A549 (cell line): ENCODE measurements at regions not wholly inside any gene's neighbourhood (a gene's known extent, or its start where the extent isn't known, plus 50 kb on each side); places are given as distances from the start of the nearest gene placed in this dataset.

Experiments used
- ATAC-seq, 2 experiments: fragments of 200-7000 bp in 1 of 2; fragments of >200 bp in 1 of 2; cut with Nextera tagmentation in 1 of 2; cut with Tn5 transposase in 1 of 2; 3 replicates each; pipeline versions ENCODE4 v1.8.0 to v1.9.1; 2018 to 2020; ENCODE audit warnings: mild to moderate bottlenecking in 1 of 2, moderate library complexity in 1 of 2
- CTCF ChIA-PET: fragments of 300-600 bp; sonication (Branson Sonifier 250); formaldehyde crosslinking; extraction: SDS; loops from one replicate; lab custom pipeline; 2021; ENCODE audit warnings: antibody characterized with exemption, inconsistent platforms; lab: Yijun Ruan, JAX
- POLR2A ChIA-PET: fragments of 350-600 bp; formaldehyde crosslinking; extraction: SDS; loops from one replicate; lab custom pipeline; 2021; ENCODE audit warnings: antibody characterized with exemption, inconsistent platforms; lab: Yijun Ruan, JAX
- DNase-seq, 2 experiments: peaks; one replicate each; pipeline versions ENCODE4 v3.0.0 to v3.0.0-alpha.2; 2011 to 2016; ENCODE audit warnings: low read depth in 1 of 2, low spot score in 1 of 2
- FAIRE-seq: peaks from 2 replicates; lab custom pipeline; 2011; peaks lifted over from hg19 to GRCh38; lab: Jason Lieb, UNC
- H3K27ac ChIP-seq, 2 experiments: fragments of >200 bp; sonication (Bioruptor Twin); formaldehyde crosslinking; 3 replicates each; pipeline ENCODE4 v1.5.1; 2016 to 2017
- H3K4me1 ChIP-seq: fragments of >200 bp; sonication (Bioruptor Twin); formaldehyde crosslinking; 3 replicates; pipeline ENCODE4 v1.6.1; 2016
- H3K4me2 ChIP-seq: fragments of >200 bp; sonication (Bioruptor Twin); formaldehyde crosslinking; 3 replicates; pipeline ENCODE4 v1.6.1; 2016
- H3K4me3 ChIP-seq: fragments of >200 bp; sonication (Bioruptor Twin); formaldehyde crosslinking; 3 replicates; pipeline ENCODE4 v1.5.1; 2016
- H3K9me3 ChIP-seq: fragments of >200 bp; sonication (Bioruptor Twin); formaldehyde crosslinking; 3 replicates; pipeline ENCODE4 v1.6.1; 2016
- BHLHE40 ChIP-seq: IDR thresholded peaks from 2 replicates; pipeline ENCODE4 v1.6.1; 2012; ENCODE audit warnings: low read depth, low read length, inconsistent platforms
- CBX2 ChIP-seq: fragments of 200-600 bp; sonication (generic); IDR thresholded peaks from 2 replicates; pipeline ENCODE4 v1.6.1; 2016; ENCODE audit warnings: low read depth, mild to moderate bottlenecking, borderline replicate concordance
- CEBPB ChIP-seq, 2 experiments: fragments of >200 bp in 1 of 2; sonication (Bioruptor Twin) in 1 of 2; formaldehyde crosslinking in 1 of 2; IDR thresholded peaks; 2 replicates each; pipeline ENCODE4 v1.6.1; 2012 to 2016
- CHD4 ChIP-seq: fragments of 200-600 bp; sonication (generic); IDR thresholded peaks from 2 replicates; pipeline ENCODE4 v1.6.1; 2016; ENCODE audit warnings: antibody characterized with exemption, mild to moderate bottlenecking, borderline replicate concordance
- EHF ChIP-seq: fragments of 250-450 bp; sonication (Bioruptor Pico); IDR thresholded peaks from 2 replicates; pipeline ENCODE4 v1.5.0; 2020; ENCODE audit warnings: mild to moderate bottlenecking
- FOSL2 ChIP-seq, 2 experiments: fragments of 450-650 bp in 1 of 2; fragments of >200 bp in 1 of 2; sonication (Bioruptor Twin) in 1 of 2; formaldehyde crosslinking; IDR thresholded peaks; 2 replicates each; pipeline versions ENCODE4 v1.5.0 to v1.6.1; 2016 to 2020; ENCODE audit warnings: mild to moderate bottlenecking in 1 of 2, moderate library complexity in 1 of 2
- HOXB13 ChIP-seq: fragments of 250-450 bp; sonication (Bioruptor Pico); IDR thresholded peaks from 2 replicates; pipeline ENCODE4 v1.5.0; 2020; ENCODE audit warnings: low read depth, mild to moderate bottlenecking, moderate library complexity
- HOXB5 ChIP-seq: fragments of 250-450 bp; sonication (Bioruptor Pico); IDR thresholded peaks from 2 replicates; pipeline ENCODE4 v1.5.0; 2020; ENCODE audit warnings: mild to moderate bottlenecking, moderate library complexity
- JUN ChIP-seq, 2 experiments: fragments of >200 bp; sonication (Bioruptor Twin); formaldehyde crosslinking; IDR thresholded peaks; 2 replicates in 1 of 2; 3 replicates in 1 of 2; pipeline ENCODE4 v1.6.1; 2016 to 2017
- KDM5A ChIP-seq: fragments of 200-600 bp; sonication (generic); IDR thresholded peaks from 2 replicates; pipeline ENCODE4 v1.6.1; 2016; ENCODE audit warnings: antibody characterized with exemption, mild to moderate bottlenecking
- MAZ ChIP-seq: fragments of 150-350 bp; IDR thresholded peaks from 2 replicates; pipeline ENCODE4 v1.6.1; 2014; ENCODE audit warnings: antibody characterized with exemption, low read depth, low read length, borderline replicate concordance
- MYC ChIP-seq: IDR thresholded peaks from 2 replicates; pipeline ENCODE4 v1.6.1; 2012; ENCODE audit warnings: mild to moderate bottlenecking, inconsistent platforms, low read length, improper control_type of control experiment, borderline replicate concordance
- NPAS2 ChIP-seq: fragments of 250-450 bp; sonication (Bioruptor Pico); IDR thresholded peaks from 2 replicates; pipeline ENCODE4 v1.8.0; 2022; ENCODE audit warnings: mild to moderate bottlenecking, moderate library complexity, borderline replicate concordance
- NR3C1 ChIP-seq: fragments of >200 bp; sonication (Bioruptor Twin); formaldehyde crosslinking; IDR thresholded peaks from 3 replicates; pipeline ENCODE4 v1.6.1; 2017
- PHF8 ChIP-seq: fragments of 200-600 bp; sonication (generic); IDR thresholded peaks from 2 replicates; pipeline ENCODE4 v1.6.1; 2016; ENCODE audit warnings: low read depth, mild to moderate bottlenecking, antibody characterized with exemption, moderate library complexity, borderline replicate concordance
- POLR2A ChIP-seq: IDR thresholded peaks from 2 replicates; pipeline ENCODE4 v1.6.1; 2012; ENCODE audit warnings: mild to moderate bottlenecking, low read length
- POLR2AphosphoS2 ChIP-seq: conservative IDR thresholded peaks from 2 replicates; pipeline ENCODE4 v1.6.1; 2012; ENCODE audit warnings: low read length, improper control_type of control experiment, inconsistent platforms
- RARB ChIP-seq: fragments of 250-450 bp; sonication (Bioruptor Pico); IDR thresholded peaks from 2 replicates; pipeline ENCODE4 v1.8.0; 2021; ENCODE audit warnings: mild to moderate bottlenecking, moderate library complexity
- RCOR1 ChIP-seq: fragments of 150-350 bp; IDR thresholded peaks from 2 replicates; pipeline ENCODE4 v1.6.1; 2014; ENCODE audit warnings: antibody characterized with exemption, low read length, low read depth
- RNF2 ChIP-seq: fragments of 200-600 bp; sonication (generic); IDR thresholded peaks from 2 replicates; pipeline ENCODE4 v1.6.1; 2016; ENCODE audit warnings: low read depth, mild to moderate bottlenecking, antibody characterized with exemption, moderate library complexity, borderline replicate concordance
- TFCP2L1 ChIP-seq: fragments of 250-450 bp; sonication (Bioruptor Pico); IDR thresholded peaks from 2 replicates; pipeline ENCODE4 v1.5.0; 2021; ENCODE audit warnings: mild to moderate bottlenecking
- TP53 ChIP-seq: fragments of 250-450 bp; sonication (Bioruptor Pico); IDR thresholded peaks from 2 replicates; pipeline ENCODE4 v1.5.0; 2021; ENCODE audit warnings: mild to moderate bottlenecking, moderate library complexity
- ZC3H11A ChIP-seq: fragments of 450-650 bp; IDR thresholded peaks from 2 replicates; pipeline ENCODE4 v1.6.1; 2014; ENCODE audit warnings: antibody characterized with exemption, mild to moderate bottlenecking
- WGBS: methylation state at CpG from one replicate; pipeline ENCODE4 v1.1.6; 2017; ENCODE audit errors: missing lambda C conversion rate; 5-methylcytosine and 5-hydroxymethylcytosine counted together
- TF ChIP-seq, protein P1 (sequence below): fragments of 150-350 bp; IDR thresholded peaks from 2 replicates; pipeline ENCODE4 v1.6.1; 2014; ENCODE audit warnings: low read depth, mild to moderate bottlenecking, low read length
- TF ChIP-seq, protein P2 (sequence below): fragments of 450-650 bp; IDR thresholded peaks from 2 replicates; pipeline ENCODE4 v1.6.1; 2014; ENCODE audit warnings: antibody characterized with exemption
- TF ChIP-seq, protein P3 (sequence below): IDR thresholded peaks from 2 replicates; pipeline ENCODE4 v1.6.1; 2012

DNA sequence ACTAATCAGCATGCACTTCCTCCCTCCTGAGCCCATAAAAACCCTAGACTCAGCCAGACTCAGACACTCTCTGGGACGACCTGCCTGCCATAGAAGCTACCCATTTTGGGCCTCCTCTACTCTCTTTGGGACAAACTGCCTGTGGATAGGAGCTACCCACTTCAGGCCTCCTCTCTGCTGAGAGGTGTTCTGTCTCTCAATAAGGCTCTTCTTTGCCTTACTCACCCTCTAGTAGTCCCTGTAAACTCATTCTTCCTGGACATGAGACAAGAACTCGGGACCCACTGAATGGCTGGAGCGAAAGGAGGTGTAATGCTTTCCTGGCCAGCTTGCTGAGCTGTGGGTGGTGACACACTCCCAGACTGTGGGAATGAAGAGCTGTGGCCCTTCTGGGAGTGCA is 424.8 kb upstream of the FZD8 start:
- ATAC-seq = no peak
- Histone ChIP-seq H3K4me3 (no peak overlapping the region), H3K4me2 (no peak overlapping the region), H3K9me3 (peaks cover 7% of the 10 kb centered on the region; the same call in 1 of the 3 replicates), H3K4me1 (no peaks in the 10 kb centered on the region), H3K27ac (no peak overlapping the region)
- 64% methylated on average over 3 of the region's 3 CpGs for WGBS
- POLR2A ChIA-PET = no interaction called here
- TF ChIP-seq MAZ = no peak
- TF ChIP-seq, protein P1, sequence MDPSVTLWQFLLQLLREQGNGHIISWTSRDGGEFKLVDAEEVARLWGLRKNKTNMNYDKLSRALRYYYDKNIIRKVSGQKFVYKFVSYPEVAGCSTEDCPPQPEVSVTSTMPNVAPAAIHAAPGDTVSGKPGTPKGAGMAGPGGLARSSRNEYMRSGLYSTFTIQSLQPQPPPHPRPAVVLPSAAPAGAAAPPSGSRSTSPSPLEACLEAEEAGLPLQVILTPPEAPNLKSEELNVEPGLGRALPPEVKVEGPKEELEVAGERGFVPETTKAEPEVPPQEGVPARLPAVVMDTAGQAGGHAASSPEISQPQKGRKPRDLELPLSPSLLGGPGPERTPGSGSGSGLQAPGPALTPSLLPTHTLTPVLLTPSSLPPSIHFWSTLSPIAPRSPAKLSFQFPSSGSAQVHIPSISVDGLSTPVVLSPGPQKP = no peak
- no peak for TF ChIP-seq TFCP2L1 (CRISPR knock-in tag)
- TF ChIP-seq RNF2 = no peak
- no peak for TF ChIP-seq TP53 (CRISPR knock-in tag)
- TF ChIP-seq CBX2 = no peak
- no peak for TF ChIP-seq POLR2AphosphoS2
- TF ChIP-seq RCOR1 = no peak
- TF ChIP-seq, protein P2, sequence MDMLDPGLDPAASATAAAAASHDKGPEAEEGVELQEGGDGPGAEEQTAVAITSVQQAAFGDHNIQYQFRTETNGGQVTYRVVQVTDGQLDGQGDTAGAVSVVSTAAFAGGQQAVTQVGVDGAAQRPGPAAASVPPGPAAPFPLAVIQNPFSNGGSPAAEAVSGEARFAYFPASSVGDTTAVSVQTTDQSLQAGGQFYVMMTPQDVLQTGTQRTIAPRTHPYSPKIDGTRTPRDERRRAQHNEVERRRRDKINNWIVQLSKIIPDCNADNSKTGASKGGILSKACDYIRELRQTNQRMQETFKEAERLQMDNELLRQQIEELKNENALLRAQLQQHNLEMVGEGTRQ = no peak
- no peak for TF ChIP-seq CHD4
- TF ChIP-seq NPAS2 (CRISPR knock-in tag) = no peak
- TF ChIP-seq PHF8 = no peak
- TF ChIP-seq POLR2A = no peak
- no peak for TF ChIP-seq HOXB5
- TF ChIP-seq, protein P3, sequence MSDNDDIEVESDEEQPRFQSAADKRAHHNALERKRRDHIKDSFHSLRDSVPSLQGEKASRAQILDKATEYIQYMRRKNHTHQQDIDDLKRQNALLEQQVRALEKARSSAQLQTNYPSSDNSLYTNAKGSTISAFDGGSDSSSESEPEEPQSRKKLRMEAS = no peak
- no peak for TF ChIP-seq JUN (IDR thresholded peaks at IDR 0.05)
- FAIRE-seq = no peak
- CTCF ChIA-PET = no interaction called here
- DNase-seq = no peak

DNA sequence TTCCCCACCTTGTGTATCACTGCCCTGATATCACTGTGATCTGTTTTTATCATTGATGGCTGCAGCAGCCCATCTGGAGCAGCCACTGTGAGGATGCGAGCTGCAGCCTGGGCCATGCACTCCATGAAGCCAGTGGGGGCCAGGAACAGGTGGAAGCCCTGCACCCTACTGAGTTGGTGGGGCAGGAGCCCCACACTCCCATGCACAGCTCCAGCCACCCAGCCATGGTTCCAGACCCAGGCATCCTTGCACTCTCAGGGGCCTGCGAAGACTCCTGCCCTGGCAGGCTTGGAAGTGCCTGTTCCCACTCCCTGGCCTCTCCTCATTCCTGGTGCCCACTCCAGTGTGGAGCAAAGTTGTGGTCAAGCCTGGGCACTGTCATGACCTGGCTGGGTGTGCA is 424.0 kb upstream of the FZD8 start:
- FAIRE-seq = no peak
- 43% methylated on average over 1 of the region's 2 CpGs for WGBS
- Histone ChIP-seq H3K4me1 (no peaks in the 10 kb centered on the region), H3K4me3 (no peak overlapping the region), H3K27ac (no peak overlapping the region), H3K4me2 (no peak overlapping the region), H3K9me3 (peaks cover 7% of the 10 kb centered on the region; the same call in 1 of the 3 replicates)
- CTCF ChIA-PET = no interaction called here
- TF ChIP-seq FOSL2 (IDR thresholded peaks at IDR 0.05) (no peak), FOSL2 (CRISPR knock-in tag; IDR thresholded peaks at IDR 0.05) (no peak), ZC3H11A (no peak), BHLHE40 (no peak), HOXB5 (no peak), KDM5A (no peak), TP53 (CRISPR knock-in tag) (no peak), PHF8 (no peak), MYC (no peak), JUN (IDR thresholded peaks at IDR 0.05) (no peak), NR3C1 (no peak), POLR2A (no peak), CEBPB (IDR thresholded peaks at IDR 0.05) (no peak), HOXB13 (CRISPR knock-in tag) (no peak), EHF (no peak), RARB (CRISPR knock-in tag) (no peak)
- TF ChIP-seq, protein P3 = no peak
- POLR2A ChIA-PET = no interaction called here
- no peak for DNase-seq
- ATAC-seq = no peak
